ENCODE measurements at regions not wholly inside any gene's neighbourhood (a gene's known extent, or its start where the extent isn't known, plus 50 kb on each side); places are given as distances from the start of the nearest gene placed in this dataset.

DNA sequence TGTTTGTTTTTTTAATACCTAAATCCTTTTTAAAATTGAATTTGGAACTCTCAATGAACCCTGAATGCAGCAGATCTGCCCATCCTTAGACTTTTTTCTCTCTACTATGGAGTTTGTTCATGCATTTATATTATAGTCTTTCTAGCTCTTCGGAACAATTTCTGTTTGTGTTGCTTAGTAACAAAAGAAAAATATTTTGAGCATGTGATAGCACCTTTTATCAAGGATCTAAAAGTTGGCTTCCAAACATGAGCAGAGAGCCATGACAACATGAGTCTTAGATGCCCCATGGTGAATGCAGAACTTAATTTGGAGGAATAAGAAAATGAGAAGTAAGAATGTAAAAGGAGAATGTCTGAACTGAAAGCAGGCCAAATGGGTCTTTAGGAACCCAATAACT lies 133.7 kb downstream of the EDN1 start:
- Mint-ChIP-seq H3K4me3 (ENCODE audit: unreplicated experiment) (no peak overlapping the region), H3K4me1 (ENCODE audit: insufficient read depth, unreplicated experiment) (peaks cover 9% of the 10 kb centered on the region), H3K9me3 (ENCODE audit: unreplicated experiment) (no peaks in the 10 kb centered on the region), H3K36me3 (ENCODE audit: insufficient read depth, unreplicated experiment) (no peaks in the 10 kb centered on the region), H3K27me3 (ENCODE audit: insufficient read depth, unreplicated experiment) (no peaks in the 10 kb centered on the region), H3K27ac (ENCODE audit: low read depth, unreplicated experiment) (no peak overlapping the region)
- no peak for DNase-seq (ENCODE audit: unreplicated experiment)
- TF ChIP-seq, protein P1, sequence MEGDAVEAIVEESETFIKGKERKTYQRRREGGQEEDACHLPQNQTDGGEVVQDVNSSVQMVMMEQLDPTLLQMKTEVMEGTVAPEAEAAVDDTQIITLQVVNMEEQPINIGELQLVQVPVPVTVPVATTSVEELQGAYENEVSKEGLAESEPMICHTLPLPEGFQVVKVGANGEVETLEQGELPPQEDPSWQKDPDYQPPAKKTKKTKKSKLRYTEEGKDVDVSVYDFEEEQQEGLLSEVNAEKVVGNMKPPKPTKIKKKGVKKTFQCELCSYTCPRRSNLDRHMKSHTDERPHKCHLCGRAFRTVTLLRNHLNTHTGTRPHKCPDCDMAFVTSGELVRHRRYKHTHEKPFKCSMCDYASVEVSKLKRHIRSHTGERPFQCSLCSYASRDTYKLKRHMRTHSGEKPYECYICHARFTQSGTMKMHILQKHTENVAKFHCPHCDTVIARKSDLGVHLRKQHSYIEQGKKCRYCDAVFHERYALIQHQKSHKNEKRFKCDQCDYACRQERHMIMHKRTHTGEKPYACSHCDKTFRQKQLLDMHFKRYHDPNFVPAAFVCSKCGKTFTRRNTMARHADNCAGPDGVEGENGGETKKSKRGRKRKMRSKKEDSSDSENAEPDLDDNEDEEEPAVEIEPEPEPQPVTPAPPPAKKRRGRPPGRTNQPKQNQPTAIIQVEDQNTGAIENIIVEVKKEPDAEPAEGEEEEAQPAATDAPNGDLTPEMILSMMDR (IDR thresholded peaks at IDR 0.05; ENCODE audit: unreplicated experiment), result no peak
- CTCF ChIA-PET, result no interaction called here
- intact Hi-C loops (cut with micrococcal nuclease), result no loop called here
- POLR2A ChIA-PET, result no interaction called here
- BruUV-seq (replicated peaks), result no TSS peak

DNA sequence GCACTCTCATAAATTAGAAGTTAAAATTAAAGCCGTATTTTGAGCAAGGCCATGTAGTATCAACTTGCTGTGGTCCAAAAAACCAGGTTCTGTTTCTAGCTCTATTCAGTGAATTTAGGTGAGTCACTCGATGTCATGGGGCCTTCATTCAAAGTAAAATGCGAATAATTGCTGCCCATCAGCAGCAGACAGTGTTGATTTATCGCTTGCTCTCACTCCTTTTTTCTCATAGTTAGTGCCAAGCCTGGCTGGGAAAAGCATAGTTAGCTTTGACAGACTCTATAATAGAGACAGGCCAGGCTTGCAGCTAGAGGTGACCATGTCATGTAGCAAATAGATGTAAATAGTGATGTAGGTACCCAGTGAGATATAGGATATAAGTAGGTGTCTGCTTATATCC lies 136.0 kb downstream of the EDN1 start:
- POLR2A ChIA-PET, result no interaction called here
- CTCF ChIA-PET, result interaction anchor here (0.6 kb wide), 1 partner anchor 193 kb away, joined by 3 read pairs; no protein-coding TSS in a partner anchor
- Mint-ChIP-seq H3K4me1 (ENCODE audit: insufficient read depth, unreplicated experiment) (no peaks in the 10 kb centered on the region), H3K9me3 (ENCODE audit: unreplicated experiment) (no peaks in the 10 kb centered on the region), H3K36me3 (ENCODE audit: insufficient read depth, unreplicated experiment) (no peaks in the 10 kb centered on the region), H3K27ac (ENCODE audit: low read depth, unreplicated experiment) (no peak overlapping the region), H3K4me3 (ENCODE audit: unreplicated experiment) (no peak overlapping the region), H3K27me3 (ENCODE audit: insufficient read depth, unreplicated experiment) (no peaks in the 10 kb centered on the region)
- intact Hi-C loops (cut with micrococcal nuclease), result no loop called here
- TF ChIP-seq, protein P1 (IDR thresholded peaks at IDR 0.05; ENCODE audit: unreplicated experiment), result no peak
- DNase-seq (ENCODE audit: unreplicated experiment), result no peak
- BruUV-seq (replicated peaks), result no TSS peak

DNA sequence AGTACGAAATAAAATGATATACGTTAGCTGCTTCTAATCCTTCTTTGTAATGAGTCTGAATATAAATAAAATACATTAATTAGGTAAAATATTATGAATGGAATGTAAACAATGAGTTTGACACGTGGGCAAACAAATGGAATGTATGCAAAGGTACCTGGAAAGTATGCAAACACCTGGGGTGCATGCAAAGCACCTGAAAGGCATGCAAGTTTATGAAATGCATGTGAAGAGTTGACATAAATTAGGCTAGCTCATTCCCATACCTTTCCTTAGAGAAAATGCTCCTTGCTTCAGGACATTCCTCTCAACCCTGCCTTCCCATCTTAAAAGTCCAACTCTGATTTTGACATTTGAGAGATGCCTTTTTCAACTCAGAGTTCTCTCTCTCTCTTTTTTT lies 140.9 kb downstream of the EDN1 start:
- POLR2A ChIA-PET, result no interaction called here
- CTCF ChIA-PET, result interaction anchor here (1.0 kb wide), 1 partner anchor 29 kb away, joined by 3 read pairs; no protein-coding TSS in a partner anchor
- TF ChIP-seq, protein P1 (IDR thresholded peaks at IDR 0.05; ENCODE audit: unreplicated experiment), result no peak
- intact Hi-C loops (cut with micrococcal nuclease), result no loop called here
- Mint-ChIP-seq H3K4me1 (ENCODE audit: insufficient read depth, unreplicated experiment) (no peaks in the 10 kb centered on the region), H3K4me3 (ENCODE audit: unreplicated experiment) (no peak overlapping the region), H3K9me3 (ENCODE audit: unreplicated experiment) (peaks cover 8% of the 10 kb centered on the region), H3K27ac (ENCODE audit: low read depth, unreplicated experiment) (no peak overlapping the region), H3K27me3 (ENCODE audit: insufficient read depth, unreplicated experiment) (no peaks in the 10 kb centered on the region), H3K36me3 (ENCODE audit: insufficient read depth, unreplicated experiment) (no peaks in the 10 kb centered on the region)
- no TSS peak for BruUV-seq (replicated peaks)
- no peak for DNase-seq (ENCODE audit: unreplicated experiment)

DNA sequence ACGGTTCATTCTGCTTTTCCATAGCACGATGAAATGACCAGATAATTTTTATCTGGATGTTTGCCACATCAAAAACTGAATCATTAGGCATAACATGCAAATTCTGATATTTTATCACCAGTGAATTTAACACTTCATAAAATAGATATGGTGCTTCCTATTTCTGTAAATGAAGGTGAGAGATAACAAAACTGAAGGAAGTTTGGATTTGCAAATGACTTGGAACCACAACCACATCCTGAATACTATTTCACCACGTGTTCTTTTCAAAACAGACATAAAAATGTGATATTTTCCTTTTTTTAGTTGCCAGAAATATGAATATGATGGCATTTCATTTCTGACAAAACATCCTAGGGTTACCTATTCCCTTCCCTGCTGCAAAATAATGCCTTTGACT lies 146.1 kb downstream of the EDN1 start:
- POLR2A ChIA-PET, result interaction anchor here (0.6 to 1.7 kb wide), 2 partner anchors 36 to 166 kb away, joined by 3 to 5 read pairs; no protein-coding TSS in a partner anchor

More for the DNA sequence above, 146.1 kb downstream of the EDN1 start:
- Mint-ChIP-seq H3K36me3 (ENCODE audit: insufficient read depth, unreplicated experiment) (no peaks in the 10 kb centered on the region), H3K4me3 (ENCODE audit: unreplicated experiment) (no peak overlapping the region), H3K9me3 (ENCODE audit: unreplicated experiment) (peaks cover 8% of the 10 kb centered on the region), H3K4me1 (ENCODE audit: insufficient read depth, unreplicated experiment) (peaks cover 11% of the 10 kb centered on the region), H3K27ac (ENCODE audit: low read depth, unreplicated experiment) (no peak overlapping the region), H3K27me3 (ENCODE audit: insufficient read depth, unreplicated experiment) (no peaks in the 10 kb centered on the region)
- TF ChIP-seq, protein P1 (IDR thresholded peaks at IDR 0.05; ENCODE audit: unreplicated experiment), result no peak
- CTCF ChIA-PET, result interaction anchor here (1.0 kb wide), 1 partner anchor 166 kb away, joined by 3 read pairs; no protein-coding TSS in a partner anchor
- no peak for DNase-seq (ENCODE audit: unreplicated experiment)
- intact Hi-C loops (cut with micrococcal nuclease), result no loop called here
- no TSS peak for BruUV-seq (replicated peaks)
